Vagina (tissue), 2 donors: ENCODE measurements at regions not wholly inside any gene's neighbourhood (a gene's known extent, or its start where the extent isn't known, plus 50 kb on each side); places are given as distances from the start of the nearest gene placed in this dataset.

Experiments
- DNase-seq, 2 donors: peaks; one replicate each; pipeline ENCODE4 v3.0.0-alpha.2; 2017; ENCODE audit errors: extremely low spot score in 2 of 2
- H3K27ac ChIP-seq: fragments of 200-600 bp; sonication (generic); one replicate; pipeline ENCODE4 v1.5.1; 2019
- H3K27me3 ChIP-seq: fragments of 200-600 bp; sonication (generic); one replicate; pipeline ENCODE4 v1.5.1; 2019
- H3K36me3 ChIP-seq, 2 donors: fragments of 200-600 bp; sonication (generic); one replicate each; pipeline ENCODE4 v1.5.1; 2017 to 2019
- H3K4me1 ChIP-seq: fragments of 200-600 bp; sonication (generic); one replicate; pipeline ENCODE4 v1.5.1; 2019
- H3K4me3 ChIP-seq, 2 donors: fragments of 200-600 bp; sonication (generic); 1 replicate in 1 of 2; 2 replicates in 1 of 2; pipeline ENCODE4 v1.5.1; 2016 to 2019
- H3K9me3 ChIP-seq: fragments of 200-600 bp; sonication (generic); one replicate; pipeline ENCODE4 v1.5.1; 2019
- CTCF ChIP-seq, 3 experiments: fragments of 450-650 bp in 2 of 3; fragments of 200-600 bp in 1 of 3; sonication (generic) in 1 of 3; IDR thresholded peaks; one replicate each; pipeline ENCODE4 v1.5.1; 2017 to 2019; ENCODE audit warnings: antibody characterized with exemption in 3 of 3, mild to moderate bottlenecking in 2 of 3, moderate library complexity in 2 of 3
- POLR2A ChIP-seq, 2 donors: fragments of 450-650 bp; IDR thresholded peaks; one replicate each; pipeline ENCODE4 v1.6.1; 2017; ENCODE audit warnings: antibody characterized with exemption in 2 of 2, mild to moderate bottlenecking in 2 of 2, moderate library complexity in 2 of 2
- POLR2AphosphoS5 ChIP-seq, 2 donors: sonication (generic); formaldehyde crosslinking; IDR thresholded peaks; one replicate each; pipeline ENCODE4 v1.9.0; 2017; ENCODE audit warnings: antibody characterized with exemption in 2 of 2, mild to moderate bottlenecking in 2 of 2, low read depth in 1 of 2; ENCODE audit not compliant: insufficient read depth in 1 of 2
- intact Hi-C: fragments of 100-400 bp; cut with DNase I; formaldehyde crosslinking; loops from one replicate; pipeline ENCODE4 v1.15.1; 2023

GRCh38 chr2:133780099-133780996 is 212.1 kb upstream of the NCKAP5 start:
- peak; percentile 52 to 62 (median 58) for TF ChIP-seq CTCF (IDR thresholded peaks at IDR 0.05)
- no peak for TF ChIP-seq POLR2A (IDR thresholded peaks at IDR 0.05)
- no peak for TF ChIP-seq POLR2AphosphoS5 (IDR thresholded peaks at IDR 0.05; ENCODE audit: insufficient read depth in 1 of 2, low read depth in 1 of 2)

GRCh38 chr2:133780997-133781513 is 212.8 kb upstream of the NCKAP5 start:
- TF ChIP-seq POLR2A (IDR thresholded peaks at IDR 0.05) (no peak), CTCF (IDR thresholded peaks at IDR 0.05) (no peak), POLR2AphosphoS5 (IDR thresholded peaks at IDR 0.05; ENCODE audit: insufficient read depth in 1 of 2, low read depth in 1 of 2) (no peak)

More at GRCh38 chr2:133780099-133780996, 212.1 kb upstream of the NCKAP5 start:
- no peak for DNase-seq
- Histone ChIP-seq H3K27ac (no peak overlapping the region), H3K9me3 (no peaks in the 10 kb centered on the region), H3K4me1 (no peaks in the 10 kb centered on the region), H3K4me3 (no peak overlapping the region), H3K36me3 (no peaks in the 10 kb centered on the region), H3K27me3 (no peaks in the 10 kb centered on the region)
- intact Hi-C loops, result no loop called here

DNA sequence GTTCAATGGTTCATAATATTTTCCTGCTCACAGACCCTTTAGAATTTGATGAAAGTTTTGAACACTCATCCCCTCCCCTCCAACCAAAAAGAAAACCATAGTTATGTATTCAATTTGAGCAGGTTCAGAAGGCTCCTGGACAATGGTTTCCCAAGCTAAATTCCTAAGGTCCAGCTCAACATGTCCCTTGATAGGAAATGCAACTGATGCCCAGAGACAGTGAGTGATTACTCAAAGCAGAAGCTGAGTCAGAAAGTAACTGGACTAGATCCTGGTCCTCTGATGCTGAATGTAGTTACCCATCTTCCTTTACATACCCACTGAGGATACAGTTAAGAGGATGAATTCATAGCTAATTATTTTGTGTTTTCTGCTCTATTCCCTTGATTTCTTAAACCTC is 218.9 kb upstream of the NCKAP5 start:
- TF ChIP-seq POLR2AphosphoS5 (IDR thresholded peaks at IDR 0.05; ENCODE audit: insufficient read depth in 1 of 2, low read depth in 1 of 2) (no peak), CTCF (IDR thresholded peaks at IDR 0.05) (no peak), POLR2A (IDR thresholded peaks at IDR 0.05) (no peak)
- Histone ChIP-seq H3K4me1 (no peaks in the 10 kb centered on the region), H3K9me3 (no peaks in the 10 kb centered on the region), H3K27ac (no peak overlapping the region), H3K27me3 (no peaks in the 10 kb centered on the region), H3K4me3 (no peak overlapping the region), H3K36me3 (no peaks in the 10 kb centered on the region)
- intact Hi-C loops, result no loop called here
- DNase-seq, result no peak

More at GRCh38 chr2:133780997-133781513, 212.8 kb upstream of the NCKAP5 start:
- H3K27me3 ChIP-seq, result no peaks in the 10 kb centered on the region
- no peaks in the 10 kb centered on the region for H3K4me1 ChIP-seq
- no peak overlapping the region for H3K27ac ChIP-seq
- H3K9me3 ChIP-seq, result no peaks in the 10 kb centered on the region
- no peak overlapping the region for H3K4me3 ChIP-seq
- no peak for DNase-seq
- intact Hi-C loops, result no loop called here
- no peaks in the 10 kb centered on the region for H3K36me3 ChIP-seq

DNA sequence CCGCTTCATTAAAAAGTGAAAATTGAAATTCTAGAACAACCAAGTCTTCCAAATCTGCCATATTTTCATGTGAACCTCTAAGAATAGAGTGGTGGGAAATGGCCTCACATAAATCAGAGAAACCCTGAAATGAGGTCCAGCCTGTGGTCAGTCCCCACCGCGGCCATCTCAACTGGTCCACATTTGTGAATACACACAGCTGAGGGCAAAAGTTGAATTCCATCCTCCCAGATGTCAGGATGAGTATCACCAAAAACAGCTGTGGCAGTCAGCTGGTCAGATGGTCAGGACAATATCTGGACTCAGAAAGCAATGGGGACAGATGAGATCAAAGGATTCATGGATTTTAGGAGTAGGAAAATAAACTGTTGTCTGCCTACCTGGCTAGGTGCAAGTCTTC is 219.4 kb upstream of the NCKAP5 start:
- Histone ChIP-seq H3K9me3 (no peaks in the 10 kb centered on the region), H3K27me3 (no peaks in the 10 kb centered on the region), H3K36me3 (no peaks in the 10 kb centered on the region), H3K4me1 (no peaks in the 10 kb centered on the region), H3K4me3 (no peak overlapping the region), H3K27ac (no peak overlapping the region)
- intact Hi-C loops, result no loop called here
- no peak for TF ChIP-seq CTCF (IDR thresholded peaks at IDR 0.05)
- TF ChIP-seq POLR2AphosphoS5 (IDR thresholded peaks at IDR 0.05; ENCODE audit: insufficient read depth in 1 of 2, low read depth in 1 of 2), result no peak
- TF ChIP-seq POLR2A (IDR thresholded peaks at IDR 0.05), result no peak
- no peak for DNase-seq

GRCh38 chr2:133788386-133788785 is 220.1 kb upstream of the NCKAP5 start:
- Histone ChIP-seq H3K27me3 (no peaks in the 10 kb centered on the region), H3K4me1 (no peaks in the 10 kb centered on the region), H3K36me3 (no peaks in the 10 kb centered on the region), H3K9me3 (no peaks in the 10 kb centered on the region), H3K4me3 (no peak overlapping the region), H3K27ac (no peak overlapping the region)
- intact Hi-C loops, result no loop called here
- DNase-seq, result no peak
- TF ChIP-seq POLR2A (IDR thresholded peaks at IDR 0.05) (no peak), POLR2AphosphoS5 (IDR thresholded peaks at IDR 0.05; ENCODE audit: insufficient read depth in 1 of 2, low read depth in 1 of 2) (no peak), CTCF (IDR thresholded peaks at IDR 0.05) (no peak)
